OCI-LY7 (cell line): ENCODE measurements at regions not wholly inside any gene's neighbourhood (a gene's known extent, or its start where the extent isn't known, plus 50 kb on each side); places are given as distances from the start of the nearest gene placed in this dataset.

Experiments used
- EZH2phosphoT487 ChIP-seq: fragments of 200-600 bp; sonication (generic); IDR thresholded peaks from 2 replicates; pipeline ENCODE4 v1.6.1; 2018; ENCODE audit warnings: low read depth, borderline replicate concordance, mild to moderate bottlenecking, mixed run types, antibody characterized with exemption, low read length, moderate library complexity, mixed read lengths
- TF ChIP-seq, protein P1 (sequence below): fragments of 200-600 bp; sonication (generic); conservative IDR thresholded peaks from 2 replicates; pipeline ENCODE4 v1.5.1; 2014; ENCODE audit warnings: mild to moderate bottlenecking, antibody characterized with exemption, low read length, moderate library complexity, mixed read lengths

GRCh38 chr4:60750962-60751361, 449.2 kb upstream of the ADGRL3 start:
- TF ChIP-seq, protein P1, sequence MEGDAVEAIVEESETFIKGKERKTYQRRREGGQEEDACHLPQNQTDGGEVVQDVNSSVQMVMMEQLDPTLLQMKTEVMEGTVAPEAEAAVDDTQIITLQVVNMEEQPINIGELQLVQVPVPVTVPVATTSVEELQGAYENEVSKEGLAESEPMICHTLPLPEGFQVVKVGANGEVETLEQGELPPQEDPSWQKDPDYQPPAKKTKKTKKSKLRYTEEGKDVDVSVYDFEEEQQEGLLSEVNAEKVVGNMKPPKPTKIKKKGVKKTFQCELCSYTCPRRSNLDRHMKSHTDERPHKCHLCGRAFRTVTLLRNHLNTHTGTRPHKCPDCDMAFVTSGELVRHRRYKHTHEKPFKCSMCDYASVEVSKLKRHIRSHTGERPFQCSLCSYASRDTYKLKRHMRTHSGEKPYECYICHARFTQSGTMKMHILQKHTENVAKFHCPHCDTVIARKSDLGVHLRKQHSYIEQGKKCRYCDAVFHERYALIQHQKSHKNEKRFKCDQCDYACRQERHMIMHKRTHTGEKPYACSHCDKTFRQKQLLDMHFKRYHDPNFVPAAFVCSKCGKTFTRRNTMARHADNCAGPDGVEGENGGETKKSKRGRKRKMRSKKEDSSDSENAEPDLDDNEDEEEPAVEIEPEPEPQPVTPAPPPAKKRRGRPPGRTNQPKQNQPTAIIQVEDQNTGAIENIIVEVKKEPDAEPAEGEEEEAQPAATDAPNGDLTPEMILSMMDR = no peak
- no peak for TF ChIP-seq EZH2phosphoT487
